22Rv1 (cell line): ENCODE measurements at regions not wholly inside any gene's neighbourhood (a gene's known extent, or its start where the extent isn't known, plus 50 kb on each side); places are given as distances from the start of the nearest gene placed in this dataset.

Source experiments
- ZFX ChIP-seq: fragments of 450-650 bp; IDR thresholded peaks from 2 replicates; pipeline ENCODE4 v1.6.1; 2017; ENCODE audit warnings: antibody characterized with exemption, borderline replicate concordance
- TF ChIP-seq, protein P1 (sequence below): fragments of 450-650 bp; IDR thresholded peaks from 2 replicates; pipeline ENCODE4 v1.5.1; 2017; ENCODE audit warnings: mild to moderate bottlenecking

DNA sequence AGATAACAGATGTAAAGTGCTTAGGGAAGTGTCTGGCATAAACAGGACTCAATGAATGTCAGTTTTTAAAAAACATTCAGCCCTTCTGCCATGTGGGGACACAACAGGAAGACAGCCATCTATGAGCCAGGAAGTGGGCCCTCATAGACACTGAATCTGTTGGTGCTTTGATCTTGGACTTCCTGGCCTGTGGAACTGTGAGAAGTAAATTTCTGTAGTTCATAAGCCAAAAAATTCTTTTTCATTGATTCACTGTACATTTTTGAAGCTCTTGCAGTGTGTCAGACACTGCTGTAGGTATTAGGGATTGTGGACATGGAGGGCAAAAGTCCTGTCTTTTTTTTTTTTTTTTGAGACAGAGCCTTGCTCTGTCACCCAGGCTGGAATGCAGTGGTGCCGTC is 188.6 kb downstream of the HIPK3 start:
- TF ChIP-seq, protein P1, sequence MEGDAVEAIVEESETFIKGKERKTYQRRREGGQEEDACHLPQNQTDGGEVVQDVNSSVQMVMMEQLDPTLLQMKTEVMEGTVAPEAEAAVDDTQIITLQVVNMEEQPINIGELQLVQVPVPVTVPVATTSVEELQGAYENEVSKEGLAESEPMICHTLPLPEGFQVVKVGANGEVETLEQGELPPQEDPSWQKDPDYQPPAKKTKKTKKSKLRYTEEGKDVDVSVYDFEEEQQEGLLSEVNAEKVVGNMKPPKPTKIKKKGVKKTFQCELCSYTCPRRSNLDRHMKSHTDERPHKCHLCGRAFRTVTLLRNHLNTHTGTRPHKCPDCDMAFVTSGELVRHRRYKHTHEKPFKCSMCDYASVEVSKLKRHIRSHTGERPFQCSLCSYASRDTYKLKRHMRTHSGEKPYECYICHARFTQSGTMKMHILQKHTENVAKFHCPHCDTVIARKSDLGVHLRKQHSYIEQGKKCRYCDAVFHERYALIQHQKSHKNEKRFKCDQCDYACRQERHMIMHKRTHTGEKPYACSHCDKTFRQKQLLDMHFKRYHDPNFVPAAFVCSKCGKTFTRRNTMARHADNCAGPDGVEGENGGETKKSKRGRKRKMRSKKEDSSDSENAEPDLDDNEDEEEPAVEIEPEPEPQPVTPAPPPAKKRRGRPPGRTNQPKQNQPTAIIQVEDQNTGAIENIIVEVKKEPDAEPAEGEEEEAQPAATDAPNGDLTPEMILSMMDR, result no peak
- no peak for TF ChIP-seq ZFX
